GM13976 (cell line): ENCODE measurements at regions not wholly inside any gene's neighbourhood (a gene's known extent, or its start where the extent isn't known, plus 50 kb on each side); places are given as distances from the start of the nearest gene placed in this dataset.

Experiments used
- DNase-seq: peaks from one replicate; pipeline ENCODE4 v3.0.0; 2012; ENCODE audit warnings: low spot score
- in situ Hi-C: fragments of 300-500 bp; cut with MboI; formaldehyde crosslinking; loops from one replicate; pipeline ENCODE4 v1.12.0; 2022; ENCODE audit warnings: low sequenced_read_pairs, mixed read lengths, inconsistent platforms; ENCODE audit not compliant: unreplicated experiment
- TF ChIP-seq, protein P1 (sequence below): IDR thresholded peaks from 2 replicates; pipeline ENCODE4 v1.5.1; 2012; ENCODE audit warnings: borderline replicate concordance, mild to moderate bottlenecking; ENCODE audit not compliant: insufficient read depth; ENCODE audit errors: extremely low read depth, missing control alignments, control extremely low read depth

DNA sequence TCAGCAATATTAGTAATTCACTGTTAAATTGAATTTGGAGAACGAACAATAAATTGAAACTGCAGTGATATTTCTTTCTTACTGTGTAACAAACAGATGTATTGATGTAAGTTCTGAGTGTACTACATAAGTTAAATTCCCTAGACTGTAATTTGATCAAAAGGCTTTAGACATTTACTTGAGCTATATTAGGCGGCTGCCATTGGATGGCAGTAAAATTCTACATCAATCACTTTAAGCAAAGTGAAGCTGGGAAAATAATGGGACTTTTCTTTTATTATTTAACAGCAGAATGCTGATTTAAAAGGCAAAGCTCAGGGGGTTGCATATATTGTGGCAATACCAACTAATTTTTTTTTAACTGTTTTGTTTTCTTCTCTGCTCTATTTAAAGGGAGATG is 212.6 kb upstream of the PLSCR5 start:
- DNase-seq: no peak
- in situ Hi-C loops: no loop called here
- TF ChIP-seq, protein P1, sequence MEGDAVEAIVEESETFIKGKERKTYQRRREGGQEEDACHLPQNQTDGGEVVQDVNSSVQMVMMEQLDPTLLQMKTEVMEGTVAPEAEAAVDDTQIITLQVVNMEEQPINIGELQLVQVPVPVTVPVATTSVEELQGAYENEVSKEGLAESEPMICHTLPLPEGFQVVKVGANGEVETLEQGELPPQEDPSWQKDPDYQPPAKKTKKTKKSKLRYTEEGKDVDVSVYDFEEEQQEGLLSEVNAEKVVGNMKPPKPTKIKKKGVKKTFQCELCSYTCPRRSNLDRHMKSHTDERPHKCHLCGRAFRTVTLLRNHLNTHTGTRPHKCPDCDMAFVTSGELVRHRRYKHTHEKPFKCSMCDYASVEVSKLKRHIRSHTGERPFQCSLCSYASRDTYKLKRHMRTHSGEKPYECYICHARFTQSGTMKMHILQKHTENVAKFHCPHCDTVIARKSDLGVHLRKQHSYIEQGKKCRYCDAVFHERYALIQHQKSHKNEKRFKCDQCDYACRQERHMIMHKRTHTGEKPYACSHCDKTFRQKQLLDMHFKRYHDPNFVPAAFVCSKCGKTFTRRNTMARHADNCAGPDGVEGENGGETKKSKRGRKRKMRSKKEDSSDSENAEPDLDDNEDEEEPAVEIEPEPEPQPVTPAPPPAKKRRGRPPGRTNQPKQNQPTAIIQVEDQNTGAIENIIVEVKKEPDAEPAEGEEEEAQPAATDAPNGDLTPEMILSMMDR: no peak

DNA sequence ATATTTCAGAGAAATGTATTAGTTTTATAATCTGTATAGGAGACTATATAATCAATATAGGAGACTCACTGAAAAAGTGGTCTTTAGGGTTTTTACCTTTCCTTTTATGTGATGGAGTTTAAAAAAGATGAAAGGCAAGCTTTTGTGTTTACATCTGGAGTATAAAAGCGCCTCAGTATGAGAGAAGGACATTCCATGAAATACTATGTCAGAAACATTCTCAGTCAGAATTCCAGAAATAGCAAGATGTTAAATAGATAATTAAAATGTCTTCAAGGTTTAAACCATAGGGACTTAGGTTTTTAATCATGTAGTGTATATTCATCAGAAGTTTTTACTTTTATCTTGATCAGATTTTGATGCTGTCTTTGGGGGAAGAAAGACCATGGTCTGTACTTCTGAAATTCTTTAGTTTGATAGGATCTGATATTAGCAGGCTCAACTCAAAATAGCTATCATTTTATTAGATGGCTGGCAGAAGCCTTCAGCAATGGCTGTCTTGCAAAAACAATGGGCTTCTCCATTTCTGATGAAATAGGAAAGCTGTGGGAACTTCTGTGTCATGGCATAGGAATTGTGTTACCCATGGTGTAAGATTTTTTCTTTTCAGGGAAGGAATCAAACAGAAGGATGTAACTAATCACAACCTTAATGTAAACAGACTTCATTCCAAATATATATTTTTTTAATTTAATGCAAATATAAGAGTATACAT is 209.6 kb upstream of the PLSCR5 start:
- in situ Hi-C loops: no loop called here
- DNase-seq: no peak
- TF ChIP-seq, protein P1: no peak

DNA sequence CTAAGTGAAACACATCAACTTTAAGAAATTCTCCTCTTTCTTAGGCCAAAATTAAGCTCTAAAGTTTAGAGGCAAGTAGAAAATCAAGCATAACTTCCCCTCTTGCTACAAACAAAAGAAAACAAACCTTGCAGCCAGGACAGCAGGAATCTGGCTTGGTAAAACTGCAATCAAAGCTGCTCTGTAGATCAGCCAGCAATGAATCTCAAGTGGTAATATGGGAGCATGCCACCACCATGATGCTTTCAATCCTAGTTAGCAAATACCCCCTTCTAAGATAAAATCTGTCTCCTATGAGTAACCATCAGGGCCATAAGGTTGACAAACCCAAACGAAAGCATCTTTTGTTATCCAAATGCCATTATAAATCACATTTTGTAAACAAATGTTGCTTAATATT is 208.3 kb upstream of the PLSCR5 start:
- in situ Hi-C loops: no loop called here
- TF ChIP-seq, protein P1: no peak
- no peak for DNase-seq

DNA sequence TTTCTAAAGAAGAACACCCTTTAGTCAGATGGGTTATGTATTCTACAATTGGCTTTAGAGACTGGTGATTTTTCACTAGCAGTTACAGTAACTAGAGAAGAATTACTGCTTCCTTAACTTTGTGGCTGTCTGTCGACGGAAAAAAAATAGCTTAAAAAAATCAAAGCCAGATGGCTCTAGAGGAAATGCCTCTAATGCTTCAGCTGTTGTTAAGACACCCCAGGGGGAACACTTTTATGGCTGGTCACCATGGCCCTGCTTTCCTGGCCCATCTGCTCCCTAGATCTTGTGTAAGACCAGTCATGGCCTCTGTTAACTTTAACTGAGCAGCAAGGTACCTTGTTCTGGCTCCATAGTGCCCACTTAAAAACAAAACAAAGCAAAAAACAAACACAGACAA is 198.6 kb upstream of the PLSCR5 start:
- DNase-seq: no peak
- TF ChIP-seq, protein P1: no peak
- in situ Hi-C loops: no loop called here

DNA sequence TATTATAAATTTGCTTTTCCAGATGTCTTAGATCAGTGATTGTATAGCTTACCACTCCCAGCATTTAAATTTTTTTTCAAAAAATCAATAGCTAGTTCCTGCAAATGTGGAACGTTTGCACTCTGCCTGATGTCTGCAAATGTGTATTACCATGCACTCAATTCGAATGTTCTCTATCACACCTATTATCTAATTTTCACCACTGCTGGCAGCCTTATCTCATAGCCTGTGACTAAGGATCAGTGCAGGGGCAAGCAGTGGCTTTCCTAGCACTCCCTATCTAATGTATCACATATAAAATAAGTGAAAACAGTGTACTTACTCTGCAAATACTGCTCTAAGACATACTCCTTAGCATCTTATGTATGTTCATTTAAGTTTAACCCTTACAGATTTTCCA is 196.3 kb upstream of the PLSCR5 start:
- in situ Hi-C loops: no loop called here

DNA sequence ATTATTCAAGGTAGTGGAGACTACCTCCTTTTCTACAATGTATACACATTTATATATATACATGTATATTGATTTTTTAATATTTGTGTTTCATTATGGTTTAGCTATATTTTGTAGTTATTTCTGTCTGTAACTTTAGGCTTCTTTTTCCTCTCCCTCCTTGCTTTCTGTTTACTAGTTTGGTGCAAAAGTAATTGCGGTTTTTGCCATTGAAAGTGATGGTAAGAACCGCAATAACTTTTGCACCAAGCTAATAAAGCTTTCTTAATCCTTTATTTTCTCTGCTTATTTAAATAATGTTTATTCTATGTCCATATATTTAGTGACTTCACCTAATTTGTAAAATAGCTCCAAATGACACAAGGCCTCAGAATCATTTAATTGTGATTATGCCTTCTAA is 195.3 kb upstream of the PLSCR5 start:
- TF ChIP-seq, protein P1: no peak
- no peak for DNase-seq
- in situ Hi-C loops: no loop called here

More for the DNA sequence above, 196.3 kb upstream of the PLSCR5 start:
- DNase-seq: no peak
- TF ChIP-seq, protein P1: no peak
